HCT116 (cell line): ENCODE measurements at regions not wholly inside any gene's neighbourhood (a gene's known extent, or its start where the extent isn't known, plus 50 kb on each side); places are given as distances from the start of the nearest gene placed in this dataset.

Experiments used
- EZH2 ChIP-seq: fragments of 200-600 bp; sonication (generic); IDR thresholded peaks from 2 replicates; pipeline ENCODE4 v1.6.1; 2017; ENCODE audit warnings: antibody characterized with exemption, mixed run types
- EZH2phosphoT487 ChIP-seq: fragments of 200-600 bp; IDR thresholded peaks from 2 replicates; pipeline ENCODE4 v1.6.1; 2018; ENCODE audit warnings: antibody characterized with exemption, borderline replicate concordance
- MAX ChIP-seq: IDR thresholded peaks from 2 replicates; pipeline ENCODE4 v1.6.1; 2012
- POLR2A ChIP-seq: IDR thresholded peaks from 2 replicates; pipeline ENCODE4 v1.7.0; 2011; ENCODE audit warnings: borderline replicate concordance; ENCODE audit not compliant: insufficient read depth, insufficient read length; ENCODE audit errors: extremely low read depth
- POLR2AphosphoS5 ChIP-seq: IDR thresholded peaks from 2 replicates; pipeline ENCODE4 v1.6.1; 2011; ENCODE audit warnings: mild to moderate bottlenecking, low read depth, low read length, moderate library complexity
- RAD21 ChIP-seq: IDR thresholded peaks from 2 replicates; pipeline ENCODE4 v1.6.1; 2012; ENCODE audit warnings: low read depth, mild to moderate bottlenecking
- SIN3A ChIP-seq: IDR thresholded peaks from 2 replicates; pipeline ENCODE4 v1.6.1; 2012; ENCODE audit warnings: low read depth
- SP1 ChIP-seq: IDR thresholded peaks from 2 replicates; pipeline ENCODE4 v1.6.1; 2012; ENCODE audit warnings: low read depth
- ZNF274 ChIP-seq: fragments of 200-500 bp; sonication (Bioruptor generic); IDR thresholded peaks from 2 replicates; pipeline ENCODE4 v1.6.1; 2014; ENCODE audit warnings: mild to moderate bottlenecking, low read depth, low read length, inconsistent platforms
- TF ChIP-seq, protein P1 (sequence below), 3 experiments: fragments of 200-600 bp in 1 of 3; sonication (generic) in 1 of 3; IDR thresholded peaks in 2 of 3; conservative IDR thresholded peaks in 1 of 3; 2 replicates each; pipeline ENCODE4 v1.5.1; 2012 to 2017; ENCODE audit warnings: low read depth in 2 of 3, low read length in 2 of 3, antibody characterized with exemption in 1 of 3, borderline replicate concordance in 1 of 3, control low read depth in 1 of 3, mild to moderate bottlenecking in 1 of 3, mixed read lengths in 1 of 3, mixed run types in 1 of 3, moderate library complexity in 1 of 3; ENCODE audit not compliant: insufficient read depth in 1 of 3

- TF ChIP-seq POLR2A = no peak
- TF ChIP-seq RAD21 = no peak
- TF ChIP-seq, protein P1, sequence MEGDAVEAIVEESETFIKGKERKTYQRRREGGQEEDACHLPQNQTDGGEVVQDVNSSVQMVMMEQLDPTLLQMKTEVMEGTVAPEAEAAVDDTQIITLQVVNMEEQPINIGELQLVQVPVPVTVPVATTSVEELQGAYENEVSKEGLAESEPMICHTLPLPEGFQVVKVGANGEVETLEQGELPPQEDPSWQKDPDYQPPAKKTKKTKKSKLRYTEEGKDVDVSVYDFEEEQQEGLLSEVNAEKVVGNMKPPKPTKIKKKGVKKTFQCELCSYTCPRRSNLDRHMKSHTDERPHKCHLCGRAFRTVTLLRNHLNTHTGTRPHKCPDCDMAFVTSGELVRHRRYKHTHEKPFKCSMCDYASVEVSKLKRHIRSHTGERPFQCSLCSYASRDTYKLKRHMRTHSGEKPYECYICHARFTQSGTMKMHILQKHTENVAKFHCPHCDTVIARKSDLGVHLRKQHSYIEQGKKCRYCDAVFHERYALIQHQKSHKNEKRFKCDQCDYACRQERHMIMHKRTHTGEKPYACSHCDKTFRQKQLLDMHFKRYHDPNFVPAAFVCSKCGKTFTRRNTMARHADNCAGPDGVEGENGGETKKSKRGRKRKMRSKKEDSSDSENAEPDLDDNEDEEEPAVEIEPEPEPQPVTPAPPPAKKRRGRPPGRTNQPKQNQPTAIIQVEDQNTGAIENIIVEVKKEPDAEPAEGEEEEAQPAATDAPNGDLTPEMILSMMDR (IDR thresholded peaks at IDR 0.05 in 2 of 3, conservative IDR thresholded peaks at IDR 0.05 in 1 of 3; ENCODE audit: borderline replicate concordance in 1 of 3, insufficient read depth in 1 of 3, low read depth in 2 of 3, low read length in 2 of 3) = no peak
- no peak for TF ChIP-seq POLR2AphosphoS5
- TF ChIP-seq EZH2phosphoT487 = no peak
- TF ChIP-seq MAX = no peak
- no peak for TF ChIP-seq SP1
- TF ChIP-seq EZH2 = no peak
- no peak for TF ChIP-seq ZNF274
- TF ChIP-seq SIN3A = no peak
These were observed 635.7 kb upstream of the FAM98A start for GRCh38 chr2:34234823-34235222.
